ENCODE measurements at regions not wholly inside any gene's neighbourhood (a gene's known extent, or its start where the extent isn't known, plus 50 kb on each side); places are given as distances from the start of the nearest gene placed in this dataset.

GRCh38 chr22:45096256-45096907, 67.3 kb upstream of the NUP50 start:
- peak; percentile 74 for DNase-seq (ENCODE audit: low spot score)

- DNase-seq (ENCODE audit: low spot score) = no peak
These were observed 66.7 kb upstream of the NUP50 start for GRCh38 chr22:45097061-45097460.

DNA sequence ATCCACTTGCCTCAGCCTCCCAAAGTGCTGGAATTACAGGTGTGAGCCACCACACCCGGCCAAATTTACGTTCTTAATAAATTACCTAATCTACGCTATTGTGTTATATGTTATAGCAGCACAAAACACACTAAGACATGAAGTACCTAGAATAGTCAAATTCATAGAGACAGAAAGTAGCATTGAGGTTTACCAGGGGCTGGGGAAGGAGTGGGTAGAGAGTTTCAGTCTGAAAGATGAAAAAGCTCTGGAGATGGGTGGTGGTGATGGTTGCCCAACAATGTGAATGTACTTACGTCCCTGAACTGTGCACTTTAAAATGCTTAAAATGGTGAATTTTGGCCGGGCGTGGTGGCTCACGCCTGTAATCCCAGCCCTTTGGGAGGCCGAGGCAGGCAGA, 65.7 kb upstream of the NUP50 start:
- DNase-seq (ENCODE audit: low spot score) = no peak

GRCh38 chr22:45099961-45100360, 63.8 kb upstream of the NUP50 start:
- no peak for DNase-seq (ENCODE audit: low spot score)

- DNase-seq (ENCODE audit: low spot score) = no peak
These were observed 62.1 kb upstream of the NUP50 start for GRCh38 chr22:45101515-45102227.

GRCh38 chr22:45102896-45103420, 60.8 kb upstream of the NUP50 start:
- no peak for DNase-seq (ENCODE audit: low spot score)

DNA sequence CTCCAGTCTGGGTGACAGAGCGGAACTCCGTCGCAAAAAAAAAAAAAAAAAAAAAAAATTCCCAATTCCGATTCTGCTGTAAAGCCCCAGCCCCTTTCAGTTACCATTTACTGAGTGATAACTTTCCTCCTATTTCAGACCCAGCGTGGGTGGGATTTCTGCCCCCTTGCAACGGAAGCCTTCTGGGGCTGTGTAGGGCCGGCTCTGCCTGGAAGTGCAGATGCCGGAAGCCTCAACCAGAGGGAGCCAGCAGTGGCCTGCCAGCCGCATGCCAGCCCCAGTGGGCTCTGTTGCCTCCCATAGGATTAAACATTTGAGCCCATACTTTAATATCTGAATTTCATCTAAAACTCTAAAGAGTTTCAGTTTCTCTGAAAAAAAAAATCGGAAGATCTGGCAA, 60.0 kb upstream of the NUP50 start:
- no peak for DNase-seq (ENCODE audit: low spot score)

DNA sequence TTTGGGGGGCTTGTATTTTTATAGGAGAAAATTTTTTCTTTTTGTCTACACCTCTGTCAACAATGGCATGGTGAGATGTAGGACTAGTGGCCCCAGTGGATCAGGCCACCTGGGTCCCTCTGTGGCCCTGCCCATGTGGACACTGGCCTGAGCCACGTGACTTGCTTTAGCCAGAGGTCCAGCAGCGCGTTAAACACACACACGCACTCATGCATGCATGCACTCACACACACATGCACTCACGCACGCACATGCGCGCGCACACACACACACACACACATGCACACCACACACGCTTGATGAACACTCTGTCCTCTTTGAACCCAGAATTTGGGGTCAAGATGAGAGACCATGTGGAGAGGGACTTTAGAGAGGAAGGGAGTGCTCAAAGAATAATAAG, 59.4 kb upstream of the NUP50 start:
- no peak for DNase-seq (ENCODE audit: low spot score)

DNA sequence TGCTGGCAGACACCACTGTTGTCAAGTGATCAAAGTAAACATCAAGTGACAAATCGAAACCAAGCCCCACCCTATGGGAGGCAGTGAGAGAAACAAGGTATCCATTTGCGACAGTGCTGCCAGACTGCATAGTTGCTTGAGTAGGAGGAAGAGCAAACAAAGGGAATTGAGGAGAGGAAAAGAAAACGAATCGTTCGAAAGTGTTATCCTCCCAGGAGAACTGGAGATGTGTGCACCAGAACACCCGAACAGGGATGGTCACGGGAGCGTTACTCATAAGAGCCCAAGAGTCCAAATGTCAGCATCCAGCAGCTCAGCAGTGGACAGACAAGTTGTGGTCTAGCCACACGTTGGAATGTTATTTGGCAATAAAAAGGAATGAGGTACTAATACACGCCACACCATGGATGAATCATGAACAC, 58.4 kb upstream of the NUP50 start:
- no peak for DNase-seq (ENCODE audit: low spot score)

DNA sequence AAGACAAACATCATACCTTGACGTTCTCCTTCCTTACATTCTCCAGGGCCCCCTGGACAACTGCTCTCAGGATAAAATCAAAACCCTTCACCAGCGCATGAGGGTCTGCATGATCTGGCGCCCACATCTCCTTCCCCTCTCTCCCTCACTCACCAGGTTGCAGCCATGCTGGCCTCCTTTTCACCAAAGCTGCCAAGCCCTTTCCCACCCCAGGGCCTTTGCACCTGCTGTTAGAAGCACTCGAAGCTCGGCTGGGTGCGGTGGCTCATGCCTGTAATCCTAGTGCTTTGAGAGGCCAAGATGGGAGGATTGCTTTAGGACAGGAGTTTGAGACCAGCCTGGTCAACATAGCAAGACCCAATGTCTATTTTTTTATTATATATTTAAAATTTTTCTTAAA, 56.1 kb upstream of the NUP50 start:
- no peak for DNase-seq (ENCODE audit: low spot score)

DNA sequence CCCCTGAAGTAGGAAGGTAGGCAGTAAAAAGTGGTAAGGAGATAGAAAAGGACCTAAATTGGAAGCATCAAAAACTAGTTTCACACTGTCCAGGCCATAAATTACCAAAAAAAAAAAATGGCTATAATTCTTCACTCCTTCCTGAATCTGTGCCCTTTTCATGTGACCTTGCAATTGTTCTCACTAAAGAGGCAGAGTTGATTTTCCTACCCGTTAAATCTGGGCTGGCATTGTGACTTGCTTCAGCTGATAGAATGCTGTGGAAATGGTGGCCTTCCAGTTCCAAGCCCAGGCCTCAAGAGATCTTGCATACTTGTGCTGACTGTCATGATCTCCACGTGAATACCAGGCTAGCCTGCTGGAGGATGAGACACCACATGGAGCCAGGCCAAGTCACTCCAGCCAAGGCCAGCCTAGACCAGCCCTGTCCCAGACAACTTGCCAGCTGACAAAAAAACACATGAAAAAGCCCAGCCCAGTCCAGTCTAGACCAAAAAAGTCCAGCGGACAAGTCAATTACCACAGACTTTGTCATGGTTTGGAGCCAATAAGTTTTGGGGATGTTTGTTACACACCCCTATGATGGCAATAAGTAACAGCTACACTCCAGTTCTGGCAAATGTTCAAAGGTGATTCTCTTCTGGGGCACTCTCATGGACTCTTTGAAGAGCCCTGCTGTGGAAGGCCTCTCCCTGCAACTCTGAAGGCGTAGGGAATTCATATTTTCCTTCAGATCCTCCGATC, 51.4 kb upstream of the NUP50 start:
- no peak for DNase-seq (ENCODE audit: low spot score)

All from left forelimb (tissue), 1 donor.